Upper lobe of right lung (tissue), 1 donor: ENCODE measurements at regions not wholly inside any gene's neighbourhood (a gene's known extent, or its start where the extent isn't known, plus 50 kb on each side); places are given as distances from the start of the nearest gene placed in this dataset.

Experiments used
- ATAC-seq: fragments of 200-7000 bp; cut with Tn5 transposase; one replicate; pipeline ENCODE4 v1.9.1; 2020; ENCODE audit warnings: mild to moderate bottlenecking, moderate library complexity
- DNase-seq: peaks from one replicate; pipeline ENCODE4 v3.0.0-alpha.2; 2020
- H3K27ac ChIP-seq: fragments of 200-600 bp; one replicate; pipeline ENCODE4 v1.8.0; 2022
- H3K27me3 ChIP-seq: fragments of 200-600 bp; one replicate; pipeline ENCODE4 v1.8.0; 2022; ENCODE audit warnings: mild to moderate bottlenecking
- H3K36me3 ChIP-seq: fragments of 200-600 bp; one replicate; pipeline ENCODE4 v1.8.0; 2022
- H3K4me1 ChIP-seq: fragments of 200-600 bp; one replicate; pipeline ENCODE4 v1.8.0; 2022
- H3K4me3 ChIP-seq: fragments of 200-600 bp; one replicate; pipeline ENCODE4 v1.8.0; 2022; ENCODE audit warnings: mild to moderate bottlenecking
- H3K9me3 ChIP-seq: fragments of 200-600 bp; one replicate; pipeline ENCODE4 v1.8.0; 2022
- intact Hi-C: fragments of 100-400 bp; cut with DNase I; formaldehyde crosslinking; loops from one replicate; pipeline ENCODE4 v1.11.0; 2022
- TF ChIP-seq, protein P1 (sequence below): fragments of 200-600 bp; IDR thresholded peaks from one replicate; pipeline ENCODE4 v1.8.0; 2022; ENCODE audit warnings: antibody characterized with exemption
- donor health status: DM: no; HTN: yes; CAD: no; lungs with severe emphysema.

DNA sequence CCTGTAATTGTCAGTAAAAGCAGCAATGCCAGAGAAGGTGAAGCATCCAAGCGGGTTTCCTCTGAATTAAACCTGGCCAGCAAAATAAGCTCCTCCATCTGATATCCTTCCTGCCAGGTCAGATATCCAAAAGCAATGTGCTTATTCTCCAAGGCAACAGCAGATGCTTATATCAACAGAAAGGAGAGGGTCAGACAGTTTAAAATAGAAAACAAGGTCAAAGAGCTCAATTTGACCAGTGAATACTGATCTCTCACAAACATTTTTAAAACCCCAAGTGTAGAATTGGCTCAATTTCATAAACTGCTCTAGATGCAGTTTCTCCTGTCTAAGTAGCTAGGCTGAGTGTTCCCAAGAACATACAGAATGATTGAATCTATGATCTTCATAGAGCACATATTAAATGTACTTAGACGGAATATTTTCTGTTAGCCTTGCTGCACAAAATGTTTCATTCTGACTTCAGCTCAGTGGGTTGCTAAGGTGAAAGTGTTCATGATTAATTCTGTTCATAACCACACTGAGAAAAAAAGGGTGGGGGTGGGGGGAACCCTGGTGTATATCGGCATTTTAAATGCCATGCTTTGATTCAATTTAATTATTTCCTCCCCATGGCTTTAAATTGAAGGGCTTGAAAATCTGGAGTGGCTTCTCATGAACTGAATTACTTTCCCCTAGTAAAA lies 174.2 kb upstream of the ARHGAP20 start:
- H3K27ac ChIP-seq = no peak overlapping the region
- intact Hi-C loops = no loop called here
- no peaks in the 10 kb centered on the region for H3K4me1 ChIP-seq
- ATAC-seq (no peak), DNase-seq (no peak)
- no peaks in the 10 kb centered on the region for H3K27me3 ChIP-seq
- TF ChIP-seq, protein P1, sequence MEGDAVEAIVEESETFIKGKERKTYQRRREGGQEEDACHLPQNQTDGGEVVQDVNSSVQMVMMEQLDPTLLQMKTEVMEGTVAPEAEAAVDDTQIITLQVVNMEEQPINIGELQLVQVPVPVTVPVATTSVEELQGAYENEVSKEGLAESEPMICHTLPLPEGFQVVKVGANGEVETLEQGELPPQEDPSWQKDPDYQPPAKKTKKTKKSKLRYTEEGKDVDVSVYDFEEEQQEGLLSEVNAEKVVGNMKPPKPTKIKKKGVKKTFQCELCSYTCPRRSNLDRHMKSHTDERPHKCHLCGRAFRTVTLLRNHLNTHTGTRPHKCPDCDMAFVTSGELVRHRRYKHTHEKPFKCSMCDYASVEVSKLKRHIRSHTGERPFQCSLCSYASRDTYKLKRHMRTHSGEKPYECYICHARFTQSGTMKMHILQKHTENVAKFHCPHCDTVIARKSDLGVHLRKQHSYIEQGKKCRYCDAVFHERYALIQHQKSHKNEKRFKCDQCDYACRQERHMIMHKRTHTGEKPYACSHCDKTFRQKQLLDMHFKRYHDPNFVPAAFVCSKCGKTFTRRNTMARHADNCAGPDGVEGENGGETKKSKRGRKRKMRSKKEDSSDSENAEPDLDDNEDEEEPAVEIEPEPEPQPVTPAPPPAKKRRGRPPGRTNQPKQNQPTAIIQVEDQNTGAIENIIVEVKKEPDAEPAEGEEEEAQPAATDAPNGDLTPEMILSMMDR = no peak
- H3K9me3 ChIP-seq = no peaks in the 10 kb centered on the region
- no peak overlapping the region for H3K4me3 ChIP-seq
- H3K36me3 ChIP-seq = no peaks in the 10 kb centered on the region

DNA sequence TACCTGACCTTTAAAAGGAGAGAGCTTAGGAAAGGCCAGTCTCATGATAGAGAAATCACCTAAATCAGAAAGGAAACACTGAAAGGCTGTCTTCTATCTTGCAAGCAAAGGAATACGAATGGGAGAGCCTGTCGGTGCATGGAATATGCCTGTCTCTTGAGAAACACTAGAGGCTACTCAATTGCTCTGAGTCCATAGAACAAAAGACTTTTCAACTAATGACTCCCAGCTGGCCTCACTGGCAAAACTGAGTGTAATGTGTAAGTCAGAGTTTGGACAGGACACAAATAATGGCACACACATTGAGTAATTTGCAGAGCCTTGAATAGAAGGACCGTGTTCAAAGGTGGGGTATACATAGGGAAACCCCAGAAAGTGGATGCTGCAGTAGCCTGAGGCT lies 171.0 kb upstream of the ARHGAP20 start:
- H3K27ac ChIP-seq = no peak overlapping the region
- no peak overlapping the region for H3K4me3 ChIP-seq
- no peaks in the 10 kb centered on the region for H3K9me3 ChIP-seq
- ATAC-seq (no peak), DNase-seq (no peak)
- intact Hi-C loops = no loop called here
- H3K27me3 ChIP-seq = no peaks in the 10 kb centered on the region
- H3K36me3 ChIP-seq = no peaks in the 10 kb centered on the region
- no peaks in the 10 kb centered on the region for H3K4me1 ChIP-seq
- TF ChIP-seq, protein P1 = no peak

GRCh38 chr11:110878513-110878912 lies 166.3 kb upstream of the ARHGAP20 start:
- Histone ChIP-seq H3K27me3 (no peaks in the 10 kb centered on the region), H3K4me3 (no peak overlapping the region), H3K36me3 (no peaks in the 10 kb centered on the region), H3K9me3 (no peaks in the 10 kb centered on the region), H3K27ac (no peak overlapping the region), H3K4me1 (no peaks in the 10 kb centered on the region)
- TF ChIP-seq, protein P1 = no peak
- DNase-seq (no peak), ATAC-seq (no peak)
- intact Hi-C loops = no loop called here

GRCh38 chr11:110874437-110875030 lies 162.3 kb upstream of the ARHGAP20 start:
- ATAC-seq (no peak), DNase-seq (no peak)
- no peaks in the 10 kb centered on the region for H3K9me3 ChIP-seq
- H3K27me3 ChIP-seq = no peaks in the 10 kb centered on the region
- intact Hi-C loops = no loop called here
- H3K4me3 ChIP-seq = no peak overlapping the region
- H3K4me1 ChIP-seq = no peaks in the 10 kb centered on the region
- no peaks in the 10 kb centered on the region for H3K36me3 ChIP-seq
- no peak overlapping the region for H3K27ac ChIP-seq
- TF ChIP-seq, protein P1 = no peak

DNA sequence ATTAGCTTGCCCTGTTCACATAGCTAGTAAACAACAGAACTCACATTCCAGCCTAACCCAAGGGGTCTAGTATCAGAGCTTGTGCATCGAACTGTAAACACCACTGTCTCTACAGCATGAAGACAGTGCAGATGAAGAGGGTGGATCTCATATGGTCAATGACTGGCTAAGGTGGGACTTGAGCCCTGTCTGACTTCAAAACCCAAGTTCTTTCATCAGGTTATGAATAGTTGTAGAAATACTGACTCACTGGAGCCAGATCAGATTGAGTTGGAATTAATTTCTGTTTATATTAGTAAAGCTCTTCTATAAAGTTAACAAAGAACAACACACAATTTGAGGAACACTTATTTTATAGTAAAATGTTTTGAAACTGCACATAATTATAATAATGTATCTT lies 161.7 kb upstream of the ARHGAP20 start:
- TF ChIP-seq, protein P1 = no peak
- H3K4me3 ChIP-seq = no peak overlapping the region
- H3K27ac ChIP-seq = no peak overlapping the region
- DNase-seq (no peak), ATAC-seq (no peak)
- no peaks in the 10 kb centered on the region for H3K27me3 ChIP-seq
- H3K9me3 ChIP-seq = no peaks in the 10 kb centered on the region
- intact Hi-C loops = no loop called here
- H3K4me1 ChIP-seq = no peaks in the 10 kb centered on the region
- H3K36me3 ChIP-seq = no peaks in the 10 kb centered on the region
